ENCODE measurements at regions not wholly inside any gene's neighbourhood (a gene's known extent, or its start where the extent isn't known, plus 50 kb on each side); places are given as distances from the start of the nearest gene placed in this dataset.
"Not testable (repeated sequence)": the region's sequence is repeated elsewhere in the genome, so short reads cannot be mapped to it uniquely, and the experiment has no call there.

DNA sequence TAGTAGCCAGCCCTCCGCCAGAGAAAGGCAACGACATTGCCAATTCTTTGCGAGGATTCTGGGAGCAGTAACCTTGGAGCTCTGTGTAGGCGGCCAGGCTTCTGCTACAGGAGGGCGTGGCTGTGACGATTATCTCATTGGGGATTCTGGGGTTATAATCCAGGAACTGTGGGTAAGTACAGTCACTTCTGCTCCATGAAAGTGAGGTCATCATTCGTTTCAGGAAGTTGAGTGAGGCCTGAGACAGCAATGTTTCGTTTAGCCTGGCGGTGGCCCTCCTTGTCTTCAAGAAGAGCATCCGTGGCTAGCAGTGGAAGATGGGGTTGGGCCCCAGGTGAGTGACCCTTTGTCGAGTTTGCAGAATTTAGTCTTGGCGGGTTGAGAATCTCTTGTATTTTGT is 687.6 kb upstream of the DEFB115 start:
- TF ChIP-seq, protein P1, sequence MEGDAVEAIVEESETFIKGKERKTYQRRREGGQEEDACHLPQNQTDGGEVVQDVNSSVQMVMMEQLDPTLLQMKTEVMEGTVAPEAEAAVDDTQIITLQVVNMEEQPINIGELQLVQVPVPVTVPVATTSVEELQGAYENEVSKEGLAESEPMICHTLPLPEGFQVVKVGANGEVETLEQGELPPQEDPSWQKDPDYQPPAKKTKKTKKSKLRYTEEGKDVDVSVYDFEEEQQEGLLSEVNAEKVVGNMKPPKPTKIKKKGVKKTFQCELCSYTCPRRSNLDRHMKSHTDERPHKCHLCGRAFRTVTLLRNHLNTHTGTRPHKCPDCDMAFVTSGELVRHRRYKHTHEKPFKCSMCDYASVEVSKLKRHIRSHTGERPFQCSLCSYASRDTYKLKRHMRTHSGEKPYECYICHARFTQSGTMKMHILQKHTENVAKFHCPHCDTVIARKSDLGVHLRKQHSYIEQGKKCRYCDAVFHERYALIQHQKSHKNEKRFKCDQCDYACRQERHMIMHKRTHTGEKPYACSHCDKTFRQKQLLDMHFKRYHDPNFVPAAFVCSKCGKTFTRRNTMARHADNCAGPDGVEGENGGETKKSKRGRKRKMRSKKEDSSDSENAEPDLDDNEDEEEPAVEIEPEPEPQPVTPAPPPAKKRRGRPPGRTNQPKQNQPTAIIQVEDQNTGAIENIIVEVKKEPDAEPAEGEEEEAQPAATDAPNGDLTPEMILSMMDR (IDR thresholded peaks at IDR 0.05): not testable (repeated sequence)
- not testable (repeated sequence) for TF ChIP-seq POLR2A (IDR thresholded peaks at IDR 0.05)

Measured in heart left ventricle (tissue), 13 donors.